ENCODE measurements at regions not wholly inside any gene's neighbourhood (a gene's known extent, or its start where the extent isn't known, plus 50 kb on each side); places are given as distances from the start of the nearest gene placed in this dataset.
"Not testable (repeated sequence)": the region's sequence is repeated elsewhere in the genome, so short reads cannot be mapped to it uniquely, and the experiment has no call there.

GRCh38 chr5:156164306-156164705, 162.7 kb upstream of the SGCD start:
- DNase-seq: no peak

- no peak for DNase-seq
Observed at GRCh38 chr5:156169495-156169894, 157.5 kb upstream of the SGCD start.

GRCh38 chr5:156170351-156170961, 156.5 kb upstream of the SGCD start:
- DNase-seq: no peak

GRCh38 chr5:156174225-156174624, 152.7 kb upstream of the SGCD start:
- no peak for DNase-seq

GRCh38 chr5:156178117-156178516, 148.8 kb upstream of the SGCD start:
- no peak for DNase-seq

- no peak for DNase-seq
Observed at GRCh38 chr5:156181656-156182055, 145.3 kb upstream of the SGCD start.

GRCh38 chr5:156182174-156182967, 144.6 kb upstream of the SGCD start:
- DNase-seq: no peak

GRCh38 chr5:156186760-156187159, 140.2 kb upstream of the SGCD start:
- DNase-seq: no peak

- DNase-seq: no peak
Observed at GRCh38 chr5:156188016-156188415, 138.9 kb upstream of the SGCD start.

GRCh38 chr5:156189628-156190027, 137.3 kb upstream of the SGCD start:
- DNase-seq: no peak

- DNase-seq: no peak
Observed at GRCh38 chr5:156191547-156191946, 135.4 kb upstream of the SGCD start.

- no peak for DNase-seq
Observed at GRCh38 chr5:156197042-156197635, 129.8 kb upstream of the SGCD start.

GRCh38 chr5:156199045-156199444, 127.9 kb upstream of the SGCD start:
- no peak for DNase-seq

GRCh38 chr5:156200938-156201787, 125.8 kb upstream of the SGCD start:
- DNase-seq: no peak

- DNase-seq: no peak
Observed at GRCh38 chr5:156201788-156202403, 125.1 kb upstream of the SGCD start.

GRCh38 chr5:156208271-156208670, 118.7 kb upstream of the SGCD start:
- peak in 1 of 2 experiments; percentile 4 for DNase-seq

GRCh38 chr5:156218367-156219158, 108.4 kb upstream of the SGCD start:
- DNase-seq: no peak

GRCh38 chr5:156219483-156220005, 107.4 kb upstream of the SGCD start:
- DNase-seq: no peak

GRCh38 chr5:156221816-156222215, 105.1 kb upstream of the SGCD start:
- DNase-seq: no peak

- DNase-seq: no peak
Observed at GRCh38 chr5:156223547-156223946, 103.4 kb upstream of the SGCD start.

- not testable (repeated sequence) for DNase-seq
Observed at GRCh38 chr5:156226485-156226884, 100.5 kb upstream of the SGCD start.

- no peak for DNase-seq
Observed at GRCh38 chr5:156230887-156231286, 96.1 kb upstream of the SGCD start.

All from AML-193 (cell line).